Panc1 (cell line): ENCODE measurements at regions not wholly inside any gene's neighbourhood (a gene's known extent, or its start where the extent isn't known, plus 50 kb on each side); places are given as distances from the start of the nearest gene placed in this dataset.
"Not testable (repeated sequence)": the region's sequence is repeated elsewhere in the genome, so short reads cannot be mapped to it uniquely, and the experiment has no call there.

ENCODE experiments used
- ATAC-seq: fragments of 200-7000 bp; cut with Tn5 transposase; 2 replicates; pipeline ENCODE4 v1.9.1; 2020; ENCODE audit warnings: mild to moderate bottlenecking, moderate library complexity
- BruUV-seq: library from RNA; stranded (reverse); fragments of 400-500 nt; replicated peaks from 2 replicates; lab custom pipeline; 2021; lab: Mats Ljungman, UMichigan
- CTCF ChIA-PET: fragments of 300-600 bp; sonication (Branson Sonifier 250); formaldehyde crosslinking; loops from one replicate; lab custom pipeline; 2022; ENCODE audit warnings: antibody characterized with exemption; lab: Charles Lee
- POLR2A ChIA-PET: fragments of 300-600 bp; sonication (Branson Sonifier 250); formaldehyde crosslinking; loops from one replicate; lab custom pipeline; 2022; ENCODE audit warnings: antibody characterized with exemption; lab: Charles Lee
- DNase-seq: peaks from one replicate; pipeline ENCODE4 v3.0.0-alpha.2; 2010; ENCODE audit warnings: low read depth, low spot score
- H3K27ac ChIP-seq: 2 replicates; pipeline ENCODE4 v1.5.1; 2011; ENCODE audit warnings: mild to moderate bottlenecking, low read length, inconsistent platforms
- H3K27me3 ChIP-seq: fragments of 200-500 bp; sonication (Bioruptor generic); 2 replicates; pipeline ENCODE4 v1.6.0; 2014; ENCODE audit warnings: low read length, inconsistent platforms; ENCODE audit not compliant: control insufficient read depth, insufficient read depth
- H3K36me3 ChIP-seq: fragments of 200-500 bp; sonication (Bioruptor generic); 2 replicates; pipeline ENCODE4 v1.5.1; 2014; ENCODE audit warnings: inconsistent platforms, mild to moderate bottlenecking, low read length, moderate library complexity; ENCODE audit not compliant: control insufficient read depth, insufficient read depth
- H3K4me1 ChIP-seq: 2 replicates; pipeline ENCODE4 v1.5.1; 2011; ENCODE audit warnings: inconsistent platforms, mild to moderate bottlenecking, low read length, moderate library complexity; ENCODE audit not compliant: control insufficient read depth, insufficient read depth
- H3K4me3 ChIP-seq, 2 experiments: 2 replicates each; pipeline ENCODE4 v1.5.1; 2011 to 2012; ENCODE audit warnings: low read depth in 2 of 2, low read length in 2 of 2, mild to moderate bottlenecking in 2 of 2, inconsistent platforms in 1 of 2, moderate library complexity in 1 of 2
- H3K9me3 ChIP-seq: fragments of 200-500 bp; sonication (Bioruptor generic); 2 replicates; pipeline ENCODE4 v1.5.1; 2014; ENCODE audit warnings: low read depth, mild to moderate bottlenecking, inconsistent platforms, low read length, moderate library complexity; ENCODE audit not compliant: control insufficient read depth, insufficient read depth
- in situ Hi-C: cut with HindIII; loops from 2 replicates; pipeline ENCODE4 v1.10.0; 2016; ENCODE audit warnings: low sequenced_read_pairs, low pct_unique_long_range_greater_than_20kb
- intact Hi-C: fragments of 100-400 bp; cut with micrococcal nuclease; formaldehyde crosslinking; loops from one replicate; pipeline ENCODE4 v1.10.0; 2022; ENCODE audit not compliant: unreplicated experiment

GRCh38 chr1:120242582-120242981 lies 66.3 kb upstream of the SEC22B start:
- DNase-seq, H3K9me3 ChIP-seq, ATAC-seq, intact Hi-C loops, BruUV-seq, in situ Hi-C loops, H3K4me3 ChIP-seq, CTCF ChIA-PET, POLR2A ChIA-PET, H3K27me3 ChIP-seq, H3K36me3 ChIP-seq, H3K4me1 ChIP-seq, H3K27ac ChIP-seq: not testable (repeated sequence)

DNA sequence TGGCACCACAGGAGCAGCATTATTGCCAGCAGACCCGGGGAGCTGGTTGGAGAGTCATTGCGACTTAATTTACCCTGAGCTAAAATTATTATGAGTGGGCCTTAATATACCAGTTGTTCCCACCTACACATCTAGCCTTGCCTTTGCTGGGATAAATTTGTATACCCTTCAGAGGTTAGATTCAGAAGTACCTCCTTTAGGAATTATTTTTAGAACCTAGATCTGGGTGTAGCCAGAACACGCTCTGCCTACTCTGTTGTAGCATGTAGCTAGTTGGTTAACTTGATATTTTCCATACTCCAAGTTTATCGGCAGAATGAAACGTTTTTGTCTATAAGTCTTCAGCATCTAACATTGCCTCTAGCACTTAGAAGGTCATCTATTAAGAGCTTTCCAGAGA lies 65.5 kb upstream of the SEC22B start:
- H3K4me1 ChIP-seq, H3K27ac ChIP-seq, intact Hi-C loops, H3K27me3 ChIP-seq, DNase-seq, H3K9me3 ChIP-seq, POLR2A ChIA-PET, CTCF ChIA-PET, H3K4me3 ChIP-seq, ATAC-seq, BruUV-seq, in situ Hi-C loops, H3K36me3 ChIP-seq: not testable (repeated sequence)

GRCh38 chr1:120240181-120240580 lies 63.9 kb upstream of the SEC22B start:
- POLR2A ChIA-PET, in situ Hi-C loops, H3K27me3 ChIP-seq, H3K36me3 ChIP-seq, H3K9me3 ChIP-seq, ATAC-seq, H3K4me3 ChIP-seq, DNase-seq, H3K4me1 ChIP-seq, CTCF ChIA-PET, BruUV-seq, H3K27ac ChIP-seq, intact Hi-C loops: not testable (repeated sequence)

DNA sequence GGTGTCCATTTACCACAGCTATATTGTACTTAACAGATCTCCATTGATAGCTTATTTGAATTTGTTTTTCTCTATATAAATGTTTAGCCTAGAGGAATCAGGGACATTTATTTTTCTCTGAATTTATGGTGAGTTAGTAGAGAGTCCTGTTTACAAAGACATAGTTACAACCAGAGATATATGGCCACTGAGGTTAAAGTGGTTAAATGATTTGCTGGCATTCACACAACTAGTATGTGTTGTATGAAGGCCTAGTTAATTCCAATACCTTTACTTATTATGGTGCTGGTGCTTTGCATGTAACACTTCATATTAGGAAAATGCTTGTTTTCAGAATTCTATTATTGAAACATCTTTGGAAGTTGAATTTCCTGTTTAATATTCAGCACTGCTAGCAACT lies 63.0 kb upstream of the SEC22B start:
- H3K36me3 ChIP-seq, in situ Hi-C loops, H3K27me3 ChIP-seq, BruUV-seq, POLR2A ChIA-PET, H3K4me3 ChIP-seq, H3K27ac ChIP-seq, CTCF ChIA-PET, ATAC-seq, H3K9me3 ChIP-seq, intact Hi-C loops, H3K4me1 ChIP-seq, DNase-seq: not testable (repeated sequence)

GRCh38 chr1:120238867-120239266 lies 62.5 kb upstream of the SEC22B start:
- BruUV-seq, H3K4me3 ChIP-seq, in situ Hi-C loops, ATAC-seq, H3K36me3 ChIP-seq, H3K27me3 ChIP-seq, POLR2A ChIA-PET, DNase-seq, H3K9me3 ChIP-seq, CTCF ChIA-PET, intact Hi-C loops, H3K4me1 ChIP-seq, H3K27ac ChIP-seq: not testable (repeated sequence)

DNA sequence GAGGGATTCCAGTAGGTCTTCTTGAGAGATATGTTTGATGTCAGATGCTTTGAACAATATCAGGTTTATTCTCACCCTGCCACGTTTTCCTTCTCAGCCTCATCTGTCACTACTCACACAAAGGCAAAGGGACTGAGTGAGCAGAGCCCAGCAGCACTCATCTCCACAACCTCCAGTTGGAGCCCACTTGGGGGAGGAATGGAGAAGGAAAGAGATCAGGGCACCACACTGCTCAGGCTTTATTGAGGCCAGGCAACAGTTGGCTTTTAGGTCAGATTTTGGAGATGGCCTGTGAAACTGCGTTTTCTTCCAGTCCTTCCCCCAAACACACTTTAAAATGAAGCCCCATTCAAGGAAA lies 57.3 kb upstream of the SEC22B start:
- H3K36me3 ChIP-seq, in situ Hi-C loops, DNase-seq, H3K9me3 ChIP-seq, intact Hi-C loops, H3K4me1 ChIP-seq, POLR2A ChIA-PET, H3K4me3 ChIP-seq, H3K27ac ChIP-seq, BruUV-seq, H3K27me3 ChIP-seq, CTCF ChIA-PET: not testable (repeated sequence)
- peak; percentile 14; the same call in 1 of the 2 replicates for ATAC-seq

GRCh38 chr1:120232834-120233660 lies 56.7 kb upstream of the SEC22B start:
- BruUV-seq, H3K36me3 ChIP-seq, in situ Hi-C loops, H3K27ac ChIP-seq, POLR2A ChIA-PET, H3K27me3 ChIP-seq, H3K9me3 ChIP-seq, H3K4me1 ChIP-seq, intact Hi-C loops, DNase-seq, H3K4me3 ChIP-seq, CTCF ChIA-PET: not testable (repeated sequence)
- peak; percentile 96 for ATAC-seq
